HEK293 (cell line): ENCODE measurements at regions not wholly inside any gene's neighbourhood (a gene's known extent, or its start where the extent isn't known, plus 50 kb on each side); places are given as distances from the start of the nearest gene placed in this dataset.

Experiments
- CTCF ChIA-PET: fragments of 350-600 bp; formaldehyde crosslinking; extraction: SDS; loops from one replicate; lab custom pipeline; 2021; ENCODE audit warnings: antibody characterized with exemption; lab: Yijun Ruan, JAX
- POLR2A ChIA-PET: fragments of 300-600 bp; formaldehyde crosslinking; extraction: SDS; loops from one replicate; lab custom pipeline; 2020; ENCODE audit warnings: antibody characterized with exemption, inconsistent platforms; lab: Yijun Ruan, JAX
- H3K27ac ChIP-seq: fragments of 200-500 bp; sonication (Bioruptor generic); 2 replicates; pipeline ENCODE4 v1.5.1; 2014; ENCODE audit warnings: low read depth, low read length, control low read depth, inconsistent platforms; ENCODE audit errors: extremely low read depth
- H3K36me3 ChIP-seq, 2 experiments: fragments of 200-500 bp in 1 of 2; sonication (Bioruptor generic) in 1 of 2; 1 replicate in 1 of 2; 2 replicates in 1 of 2; pipeline ENCODE4 v1.5.1; 2014 to 2017; ENCODE audit warnings: inconsistent platforms in 2 of 2, low read length in 2 of 2; ENCODE audit not compliant: control insufficient read depth in 2 of 2, insufficient read depth in 1 of 2
- H3K4me1 ChIP-seq: fragments of 200-500 bp; sonication (Bioruptor generic); 2 replicates; pipeline ENCODE4 v1.5.1; 2014; ENCODE audit warnings: mild to moderate bottlenecking, low read length, inconsistent platforms; ENCODE audit not compliant: control insufficient read depth, insufficient read depth
- H3K4me3 ChIP-seq: 2 replicates; pipeline ENCODE4 v1.5.1; 2011; ENCODE audit warnings: low read depth, mild to moderate bottlenecking, control low read depth, low read length, moderate library complexity
- H3K9me3 ChIP-seq: fragments of 200-500 bp; sonication (Bioruptor generic); 2 replicates; pipeline ENCODE4 v1.5.1; 2014; ENCODE audit warnings: low read depth, low read length, inconsistent platforms; ENCODE audit not compliant: control insufficient read depth, insufficient read depth
- IKZF3 ChIP-seq: fragments of 450-650 bp; IDR thresholded peaks from 2 replicates; pipeline ENCODE4 v1.5.0; 2018; ENCODE audit warnings: missing biosample characterization, mild to moderate bottlenecking, missing genetic modification characterization, moderate library complexity
- KLF1 ChIP-seq: fragments of 450-650 bp; formaldehyde crosslinking; IDR thresholded peaks from 2 replicates; pipeline ENCODE4 v1.5.1; 2016; ENCODE audit warnings: missing biosample characterization, missing genetic modification characterization
- SALL2 ChIP-seq: fragments of 450-650 bp; formaldehyde crosslinking; IDR thresholded peaks from 2 replicates; pipeline ENCODE4 v1.5.0; 2017; ENCODE audit warnings: missing biosample characterization, mild to moderate bottlenecking, missing genetic modification characterization, borderline replicate concordance
- SCRT1 ChIP-seq: fragments of 450-650 bp; formaldehyde crosslinking; IDR thresholded peaks from 2 replicates; pipeline ENCODE4 v1.5.1; 2016; ENCODE audit warnings: missing biosample characterization, missing genetic modification characterization, borderline replicate concordance
- SCRT2 ChIP-seq: fragments of 450-650 bp; formaldehyde crosslinking; IDR thresholded peaks from 2 replicates; pipeline ENCODE4 v1.5.1; 2016; ENCODE audit warnings: missing biosample characterization, missing genetic modification characterization
- SETDB1 ChIP-seq: IDR thresholded peaks from one replicate; pipeline ENCODE4 v1.6.1; 2017; ENCODE audit warnings: mild to moderate bottlenecking, low read length, moderate library complexity, mixed read lengths; ENCODE audit not compliant: insufficient read length
- YY2 ChIP-seq: fragments of 450-650 bp; formaldehyde crosslinking; IDR thresholded peaks from 2 replicates; pipeline ENCODE4 v1.5.1; 2016; ENCODE audit warnings: missing biosample characterization, missing genetic modification characterization
- ZNF114 ChIP-seq: fragments of 450-650 bp; formaldehyde crosslinking; IDR thresholded peaks from 2 replicates; pipeline ENCODE4 v1.5.0; 2017; ENCODE audit warnings: missing biosample characterization, missing genetic modification characterization
- ZNF121 ChIP-seq: fragments of 450-650 bp; formaldehyde crosslinking; IDR thresholded peaks from 2 replicates; pipeline ENCODE4 v1.5.1; 2016; ENCODE audit warnings: missing biosample characterization, missing genetic modification characterization
- ZNF302 ChIP-seq: fragments of 450-650 bp; formaldehyde crosslinking; IDR thresholded peaks from 2 replicates; pipeline ENCODE4 v1.5.1; 2016; ENCODE audit warnings: missing biosample characterization, missing genetic modification characterization, low read depth
- ZNF311 ChIP-seq: fragments of 450-650 bp; formaldehyde crosslinking; IDR thresholded peaks from 2 replicates; pipeline ENCODE4 v1.5.1; 2017; ENCODE audit warnings: missing biosample characterization, missing genetic modification characterization, borderline replicate concordance
- ZNF473 ChIP-seq: fragments of 450-650 bp; formaldehyde crosslinking; IDR thresholded peaks from 2 replicates; pipeline ENCODE4 v1.5.1; 2017; ENCODE audit warnings: missing biosample characterization, missing genetic modification characterization
- ZNF501 ChIP-seq: fragments of 450-650 bp; formaldehyde crosslinking; IDR thresholded peaks from 2 replicates; pipeline ENCODE4 v1.5.1; 2016; ENCODE audit warnings: missing biosample characterization, missing genetic modification characterization
- ZNF580 ChIP-seq: fragments of 450-650 bp; formaldehyde crosslinking; IDR thresholded peaks from 2 replicates; pipeline ENCODE4 v1.5.1; 2016; ENCODE audit warnings: missing biosample characterization, missing genetic modification characterization
- ZNF677 ChIP-seq: fragments of 450-650 bp; IDR thresholded peaks from 2 replicates; pipeline ENCODE4 v1.5.0; 2018; ENCODE audit warnings: missing biosample characterization, mild to moderate bottlenecking, missing genetic modification characterization, moderate library complexity
- ZNF791 ChIP-seq: fragments of 450-650 bp; formaldehyde crosslinking; IDR thresholded peaks from 2 replicates; pipeline ENCODE4 v1.5.1; 2016; ENCODE audit warnings: missing biosample characterization, missing genetic modification characterization
- ZSCAN16 ChIP-seq: fragments of 450-650 bp; formaldehyde crosslinking; IDR thresholded peaks from 2 replicates; pipeline ENCODE4 v1.5.1; 2016; ENCODE audit warnings: missing biosample characterization, missing genetic modification characterization
- ZSCAN30 ChIP-seq: fragments of 450-650 bp; IDR thresholded peaks from 2 replicates; pipeline ENCODE4 v1.5.1; 2018; ENCODE audit warnings: missing biosample characterization, mild to moderate bottlenecking, missing genetic modification characterization, moderate library complexity
- TF ChIP-seq, protein P1 (sequence below): fragments of 450-650 bp; formaldehyde crosslinking; IDR thresholded peaks from 2 replicates; pipeline ENCODE4; 2016; ENCODE audit warnings: missing biosample characterization, missing genetic modification characterization
- TF ChIP-seq, protein P2 (sequence below): fragments of 450-650 bp; formaldehyde crosslinking; conservative IDR thresholded peaks from 2 replicates; pipeline ENCODE4 v1.5.1; 2016; ENCODE audit warnings: low read depth, missing biosample characterization, missing genetic modification characterization
- TF ChIP-seq, protein P3 (sequence below): fragments of 450-650 bp; formaldehyde crosslinking; IDR thresholded peaks from 2 replicates; pipeline ENCODE4 v1.5.1; 2016; ENCODE audit warnings: missing biosample characterization, missing genetic modification characterization

DNA sequence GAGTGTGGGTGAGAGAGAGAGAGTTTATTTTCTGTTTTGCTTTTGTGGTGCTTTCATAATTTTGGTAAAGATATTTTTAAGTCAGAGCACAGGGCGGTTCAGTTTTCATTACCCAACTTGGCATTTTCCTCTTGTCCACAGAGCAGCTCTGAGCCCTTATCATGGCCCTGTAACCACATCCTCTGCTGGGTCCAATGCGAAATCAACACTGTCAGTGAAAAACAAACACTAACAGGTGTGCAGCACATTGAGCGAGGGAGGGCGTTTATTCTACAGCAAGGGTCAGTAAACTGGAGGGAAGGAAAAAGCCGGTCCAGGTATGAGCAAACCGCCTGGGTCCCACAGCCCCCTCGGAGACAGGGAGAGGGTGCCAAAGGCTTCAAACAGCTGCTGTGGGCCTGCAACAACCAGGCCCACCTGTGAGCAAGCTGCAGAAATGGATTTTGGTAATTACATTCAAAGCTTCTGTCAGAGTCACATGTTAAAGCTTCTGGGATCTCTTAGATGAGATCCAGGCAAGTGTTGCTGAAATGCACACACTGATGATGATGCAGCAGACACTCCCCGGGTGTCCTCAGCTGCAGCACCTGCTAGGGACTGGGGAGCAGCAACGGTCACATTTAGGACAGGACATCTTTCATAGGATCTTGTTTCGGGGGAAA, 132.7 kb upstream of the DYRK2 start:
- POLR2A ChIA-PET: no interaction called here

GRCh38 chr12:67517181-67517887, 131.2 kb upstream of the DYRK2 start:
- TF ChIP-seq KLF1 (tag by site-specific recombination): 0 out of 2 replicates have a peak, but pooled peaks have one; percentile 17
- no peak for TF ChIP-seq ZSCAN30 (tag by site-specific recombination)
- Histone ChIP-seq H3K9me3 (no peaks in the 10 kb centered on the region), H3K4me1 (peaks cover 11% of the 10 kb centered on the region), H3K4me3 (no peak overlapping the region), H3K27ac (no peak overlapping the region), H3K36me3 (no peaks in the 10 kb centered on the region)
- CTCF ChIA-PET: no interaction called here
- POLR2A ChIA-PET: no interaction called here

More for the DNA sequence above, 132.7 kb upstream of the DYRK2 start:
- Histone ChIP-seq H3K4me3 (no peak overlapping the region), H3K36me3 (no peaks in the 10 kb centered on the region), H3K9me3 (no peaks in the 10 kb centered on the region), H3K27ac (no peak overlapping the region), H3K4me1 (peaks cover 11% of the 10 kb centered on the region)
- CTCF ChIA-PET: no interaction called here
- no peak for TF ChIP-seq ZNF302 (tag by site-specific recombination)
- TF ChIP-seq ZNF473 (tag by site-specific recombination): no peak
- TF ChIP-seq ZNF677 (tag by site-specific recombination): no peak
- TF ChIP-seq SCRT2: peak; percentile 48
- TF ChIP-seq SCRT1 (tag by site-specific recombination): peak; percentile 59; the same call in 1 of the 2 replicates

GRCh38 chr12:67519484-67520433, 128.8 kb upstream of the DYRK2 start:
- Histone ChIP-seq H3K36me3 (no peaks in the 10 kb centered on the region), H3K9me3 (no peaks in the 10 kb centered on the region), H3K4me3 (no peak overlapping the region), H3K27ac (no peak overlapping the region), H3K4me1 (peaks cover 7% of the 10 kb centered on the region)
- ChIA-PET POLR2A (no interaction called here), CTCF (no interaction called here)
- TF ChIP-seq ZNF791 (tag by site-specific recombination) (no peak), ZNF311 (tag by site-specific recombination) (no peak), SALL2 (tag by site-specific recombination) (no peak), ZSCAN30 (tag by site-specific recombination) (no peak), ZNF580 (tag by site-specific recombination) (no peak), ZNF501 (no peak), IKZF3 (tag by site-specific recombination) (no peak), ZNF114 (no peak), SETDB1 (no peak), YY2 (tag by site-specific recombination) (no peak), ZSCAN16 (tag by site-specific recombination) (no peak), ZNF121 (tag by site-specific recombination) (no peak)
- TF ChIP-seq, protein P1, sequence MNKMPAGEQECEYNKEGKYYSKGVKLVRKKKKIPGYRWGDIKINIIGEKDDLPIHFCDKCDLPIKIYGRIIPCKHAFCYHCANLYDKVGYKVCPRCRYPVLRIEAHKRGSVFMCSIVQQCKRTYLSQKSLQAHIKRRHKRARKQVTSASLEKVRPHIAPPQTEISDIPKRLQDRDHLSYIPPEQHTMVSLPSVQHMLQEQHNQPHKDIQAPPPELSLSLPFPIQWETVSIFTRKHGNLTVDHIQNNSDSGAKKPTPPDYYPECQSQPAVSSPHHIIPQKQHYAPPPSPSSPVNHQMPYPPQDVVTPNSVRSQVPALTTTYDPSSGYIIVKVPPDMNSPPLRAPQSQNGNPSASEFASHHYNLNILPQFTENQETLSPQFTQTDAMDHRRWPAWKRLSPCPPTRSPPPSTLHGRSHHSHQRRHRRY (tag by site-specific recombination): no peak
- TF ChIP-seq, protein P2, sequence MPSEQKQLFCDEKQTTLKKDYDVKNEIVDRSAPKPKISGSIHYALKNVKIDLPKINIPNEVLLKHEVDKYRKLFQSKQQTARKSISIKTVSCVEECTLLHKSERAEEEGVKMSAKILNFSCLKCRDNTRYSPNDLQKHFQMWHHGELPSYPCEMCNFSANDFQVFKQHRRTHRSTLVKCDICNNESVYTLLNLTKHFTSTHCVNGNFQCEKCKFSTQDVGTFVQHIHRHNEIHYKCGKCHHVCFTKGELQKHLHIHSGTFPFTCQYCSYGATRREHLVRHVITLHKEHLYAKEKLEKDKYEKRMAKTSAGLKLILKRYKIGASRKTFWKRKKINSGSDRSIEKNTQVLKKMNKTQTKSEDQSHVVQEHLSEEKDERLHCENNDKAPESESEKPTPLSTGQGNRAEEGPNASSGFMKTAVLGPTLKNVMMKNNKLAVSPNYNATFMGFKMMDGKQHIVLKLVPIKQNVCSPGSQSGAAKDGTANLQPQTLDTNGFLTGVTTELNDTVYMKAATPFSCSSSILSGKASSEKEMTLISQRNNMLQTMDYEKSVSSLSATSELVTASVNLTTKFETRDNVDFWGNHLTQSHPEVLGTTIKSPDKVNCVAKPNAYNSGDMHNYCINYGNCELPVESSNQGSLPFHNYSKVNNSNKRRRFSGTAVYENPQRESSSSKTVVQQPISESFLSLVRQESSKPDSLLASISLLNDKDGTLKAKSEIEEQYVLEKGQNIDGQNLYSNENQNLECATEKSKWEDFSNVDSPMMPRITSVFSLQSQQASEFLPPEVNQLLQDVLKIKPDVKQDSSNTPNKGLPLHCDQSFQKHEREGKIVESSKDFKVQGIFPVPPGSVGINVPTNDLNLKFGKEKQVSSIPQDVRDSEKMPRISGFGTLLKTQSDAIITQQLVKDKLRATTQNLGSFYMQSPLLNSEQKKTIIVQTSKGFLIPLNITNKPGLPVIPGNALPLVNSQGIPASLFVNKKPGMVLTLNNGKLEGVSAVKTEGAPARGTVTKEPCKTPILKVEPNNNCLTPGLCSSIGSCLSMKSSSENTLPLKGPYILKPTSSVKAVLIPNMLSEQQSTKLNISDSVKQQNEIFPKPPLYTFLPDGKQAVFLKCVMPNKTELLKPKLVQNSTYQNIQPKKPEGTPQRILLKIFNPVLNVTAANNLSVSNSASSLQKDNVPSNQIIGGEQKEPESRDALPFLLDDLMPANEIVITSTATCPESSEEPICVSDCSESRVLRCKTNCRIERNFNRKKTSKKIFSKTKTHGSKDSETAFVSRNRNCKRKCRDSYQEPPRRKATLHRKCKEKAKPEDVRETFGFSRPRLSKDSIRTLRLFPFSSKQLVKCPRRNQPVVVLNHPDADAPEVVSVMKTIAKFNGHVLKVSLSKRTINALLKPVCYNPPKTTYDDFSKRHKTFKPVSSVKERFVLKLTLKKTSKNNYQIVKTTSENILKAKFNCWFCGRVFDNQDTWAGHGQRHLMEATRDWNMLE (tag by site-specific recombination): no peak
- TF ChIP-seq, protein P3, sequence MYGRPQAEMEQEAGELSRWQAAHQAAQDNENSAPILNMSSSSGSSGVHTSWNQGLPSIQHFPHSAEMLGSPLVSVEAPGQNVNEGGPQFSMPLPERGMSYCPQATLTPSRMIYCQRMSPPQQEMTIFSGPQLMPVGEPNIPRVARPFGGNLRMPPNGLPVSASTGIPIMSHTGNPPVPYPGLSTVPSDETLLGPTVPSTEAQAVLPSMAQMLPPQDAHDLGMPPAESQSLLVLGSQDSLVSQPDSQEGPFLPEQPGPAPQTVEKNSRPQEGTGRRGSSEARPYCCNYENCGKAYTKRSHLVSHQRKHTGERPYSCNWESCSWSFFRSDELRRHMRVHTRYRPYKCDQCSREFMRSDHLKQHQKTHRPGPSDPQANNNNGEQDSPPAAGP (tag by site-specific recombination): no peak
